Stimulated activated CD4-positive, alpha-beta T cell treated with anti-CD3 and anti-CD28 coated beads, Interleukin-15, amount 100 ng/mL, for 48 hours (primary cell): ENCODE measurements at regions not wholly inside any gene's neighbourhood (a gene's known extent, or its start where the extent isn't known, plus 50 kb on each side); places are given as distances from the start of the nearest gene placed in this dataset.

Source experiments
- DNase-seq, 2 donors: peaks; one replicate each; pipeline ENCODE4 v3.0.0-alpha.2; 2020; ENCODE audit warnings: low read depth in 2 of 2

- no peak for DNase-seq
These were observed 145.6 kb downstream of the ENGASE start for GRCh38 chr17:79220201-79220712.

- no peak for DNase-seq
These were observed 144.7 kb downstream of the ENGASE start for GRCh38 chr17:79219208-79219935.

DNA sequence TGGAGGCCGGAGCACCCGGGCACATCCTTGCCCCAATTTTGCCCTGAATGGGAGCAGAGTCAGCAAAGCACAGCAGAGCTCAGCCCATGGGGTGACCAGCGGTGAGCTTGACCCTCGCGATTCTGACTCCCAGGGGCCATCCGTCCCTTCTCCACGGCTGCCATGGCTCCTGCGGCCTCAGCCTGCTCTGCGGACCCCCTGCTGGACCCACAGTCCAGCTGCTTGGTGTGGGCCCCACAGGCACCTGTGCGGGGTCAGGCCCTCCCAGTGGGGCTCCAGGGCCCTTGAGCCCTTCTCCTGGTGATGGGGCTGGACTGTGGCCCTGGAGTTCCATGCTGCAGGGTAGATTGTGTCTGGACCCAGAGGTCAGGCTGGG lies 144.2 kb downstream of the ENGASE start:
- DNase-seq: no peak

- no peak for DNase-seq
These were observed 143.7 kb downstream of the ENGASE start for GRCh38 chr17:79218175-79218824.

DNA sequence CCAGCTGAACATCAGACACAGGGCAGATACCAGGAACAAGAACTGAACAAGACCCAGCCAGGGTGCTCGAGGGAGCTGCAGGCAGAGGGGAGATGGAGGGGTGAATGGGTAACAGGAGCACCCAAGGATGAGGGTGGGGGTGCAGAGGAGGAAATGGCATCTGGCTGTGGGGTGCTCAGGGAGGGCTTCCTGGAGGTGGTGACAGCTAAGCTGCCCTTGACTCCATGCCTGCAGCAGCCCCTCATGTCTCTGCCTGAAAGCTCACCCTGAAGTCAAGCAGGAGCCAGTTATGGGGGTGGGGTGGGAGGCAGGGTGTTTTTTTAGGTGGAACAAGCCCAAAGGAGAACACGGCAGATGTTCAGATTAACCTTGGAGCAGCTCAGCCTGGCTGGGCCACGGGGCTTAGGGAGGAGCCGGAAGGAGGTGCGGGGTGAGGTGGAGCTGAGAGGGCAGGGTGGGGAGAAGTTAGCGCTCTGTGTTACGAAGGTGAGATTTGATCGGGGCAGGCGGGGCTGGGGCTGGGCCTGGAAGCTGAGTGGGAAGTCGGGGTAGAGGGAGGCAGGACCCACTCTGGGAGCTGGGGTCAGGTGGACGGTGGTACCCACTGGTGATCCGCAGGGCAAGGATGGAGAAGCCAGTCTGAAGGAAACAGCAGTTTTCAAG lies 143.0 kb downstream of the ENGASE start:
- no peak for DNase-seq

DNA sequence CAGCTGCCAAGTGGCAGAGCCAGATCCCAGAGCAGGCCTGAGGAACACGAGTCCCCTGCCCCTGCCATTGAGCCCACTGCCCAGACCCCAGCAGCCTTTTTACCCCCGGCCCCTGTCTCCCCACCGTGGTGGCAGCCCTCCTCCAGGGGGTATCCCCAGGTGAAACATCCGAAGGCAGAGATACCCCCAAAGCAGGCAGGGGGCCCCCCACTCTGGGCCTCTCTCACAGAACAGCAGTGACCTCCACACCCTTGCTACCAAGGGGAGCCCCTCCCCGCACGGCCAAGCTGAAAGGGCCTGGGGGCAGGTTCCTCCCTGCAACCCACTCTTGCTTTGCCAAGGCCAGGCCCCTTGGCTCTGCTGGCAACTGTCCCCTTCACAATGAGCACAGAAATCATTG lies 142.2 kb downstream of the ENGASE start:
- DNase-seq: no peak

DNA sequence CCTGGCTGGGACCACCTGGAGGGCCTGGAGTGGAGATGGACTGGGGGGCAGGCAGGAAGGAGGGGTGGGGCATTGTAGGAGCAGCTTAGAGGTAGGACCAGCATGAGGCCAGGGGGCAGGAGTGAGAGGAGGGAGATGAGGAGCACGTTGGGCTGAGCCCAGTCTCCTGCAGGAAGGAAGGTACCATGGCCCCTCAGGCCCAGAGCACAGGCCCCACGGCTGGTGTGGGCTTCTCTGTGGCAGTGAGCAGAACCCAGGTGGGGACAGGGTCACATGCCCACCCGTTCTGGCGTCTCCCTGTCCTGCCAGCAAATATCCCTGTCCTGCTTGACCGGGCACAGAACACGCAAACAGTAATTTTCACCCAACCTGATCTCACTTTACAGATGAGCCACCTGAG lies 141.8 kb downstream of the ENGASE start:
- DNase-seq: no peak

DNA sequence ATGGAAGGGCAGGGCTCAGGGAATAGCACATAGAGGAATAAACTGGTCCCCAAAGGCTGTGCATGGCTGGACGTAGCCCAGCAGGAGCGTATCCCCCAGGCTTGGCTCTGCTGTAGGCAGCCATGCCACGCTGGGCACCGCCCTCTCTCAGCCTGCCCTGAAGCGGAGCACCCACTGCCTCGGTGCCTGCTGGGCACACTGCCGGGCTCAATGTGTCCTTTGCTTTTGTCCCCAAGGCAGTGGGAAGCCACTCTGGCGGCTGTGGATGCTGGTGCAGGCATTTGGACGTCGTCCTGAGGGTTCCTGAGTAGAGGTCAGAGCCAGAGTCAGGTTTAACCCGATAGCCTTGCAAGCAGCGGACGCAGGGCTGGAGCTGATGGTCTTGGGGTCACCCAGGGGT lies 141.0 kb downstream of the ENGASE start:
- no peak for DNase-seq

DNA sequence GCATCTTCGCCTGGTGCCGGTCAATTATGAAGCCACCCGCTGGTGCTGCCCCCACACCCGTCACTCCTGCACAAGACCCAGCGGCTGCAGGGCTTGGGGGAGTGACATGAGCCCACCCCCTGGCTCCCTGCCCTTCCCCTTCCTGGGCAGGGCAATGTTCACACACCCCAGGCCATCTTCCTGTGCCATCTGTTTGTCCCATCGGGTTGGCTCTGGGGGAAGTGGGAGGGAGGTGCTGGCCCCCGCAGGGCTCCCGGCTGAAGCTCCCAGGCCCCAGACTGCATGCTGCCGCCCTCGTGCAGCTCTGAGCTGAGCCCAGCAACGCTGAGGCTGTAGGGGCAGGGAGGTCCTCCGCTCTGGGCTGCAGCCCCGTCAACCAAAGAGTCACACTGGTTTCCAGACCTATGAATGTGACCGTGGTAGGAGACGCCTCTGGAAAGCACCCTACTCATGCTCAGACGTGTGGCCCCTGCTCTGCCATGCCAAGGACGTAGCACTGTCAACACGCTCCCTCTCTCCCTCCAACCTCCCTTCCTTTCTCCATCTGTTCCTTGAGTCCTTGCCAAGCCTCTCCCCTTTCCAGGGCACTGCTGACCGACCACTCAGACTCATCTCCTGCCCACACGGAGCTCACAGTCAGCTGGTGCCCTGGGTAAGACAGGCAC lies 140.4 kb downstream of the ENGASE start:
- DNase-seq: no peak

DNA sequence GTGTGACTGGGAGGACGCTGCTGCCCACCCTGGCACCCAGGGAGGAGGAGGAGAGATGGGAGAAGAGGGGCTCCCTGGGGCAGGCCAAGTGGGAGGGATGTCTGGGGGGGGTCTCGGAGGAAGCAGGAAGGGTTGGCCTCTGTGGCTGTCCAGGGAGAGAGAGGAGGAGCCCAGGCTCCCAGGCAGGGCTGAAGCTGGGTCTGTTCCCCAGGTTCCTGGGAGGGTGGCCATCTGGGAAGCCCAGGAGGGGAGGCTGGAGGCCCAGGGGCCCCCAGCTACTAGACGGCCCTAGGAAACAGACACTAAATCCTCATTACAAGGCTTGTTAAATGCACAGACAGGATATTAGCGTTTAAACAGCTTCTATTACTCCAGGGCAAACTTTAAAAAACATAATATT lies 139.8 kb downstream of the ENGASE start:
- no peak for DNase-seq

DNA sequence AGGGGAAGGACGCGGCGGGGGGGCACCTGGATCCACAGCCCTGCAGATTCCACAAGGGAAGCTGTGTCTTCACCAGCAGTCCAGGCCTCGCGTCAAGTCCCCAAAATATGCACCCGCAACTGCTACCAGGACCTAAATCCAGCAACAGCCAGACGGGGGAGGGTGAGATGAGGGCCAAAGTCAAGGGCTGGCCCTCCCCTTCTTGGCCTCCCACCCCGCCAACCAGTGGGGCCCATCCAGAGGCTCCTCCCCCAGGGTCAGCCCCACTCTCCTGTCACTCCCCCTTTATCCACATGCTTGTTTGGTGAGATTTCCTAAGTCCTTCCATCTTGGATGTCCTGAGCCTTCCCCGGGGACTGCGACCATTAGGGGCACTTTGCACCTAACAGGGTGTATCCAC lies 138.7 kb downstream of the ENGASE start:
- no peak for DNase-seq

DNA sequence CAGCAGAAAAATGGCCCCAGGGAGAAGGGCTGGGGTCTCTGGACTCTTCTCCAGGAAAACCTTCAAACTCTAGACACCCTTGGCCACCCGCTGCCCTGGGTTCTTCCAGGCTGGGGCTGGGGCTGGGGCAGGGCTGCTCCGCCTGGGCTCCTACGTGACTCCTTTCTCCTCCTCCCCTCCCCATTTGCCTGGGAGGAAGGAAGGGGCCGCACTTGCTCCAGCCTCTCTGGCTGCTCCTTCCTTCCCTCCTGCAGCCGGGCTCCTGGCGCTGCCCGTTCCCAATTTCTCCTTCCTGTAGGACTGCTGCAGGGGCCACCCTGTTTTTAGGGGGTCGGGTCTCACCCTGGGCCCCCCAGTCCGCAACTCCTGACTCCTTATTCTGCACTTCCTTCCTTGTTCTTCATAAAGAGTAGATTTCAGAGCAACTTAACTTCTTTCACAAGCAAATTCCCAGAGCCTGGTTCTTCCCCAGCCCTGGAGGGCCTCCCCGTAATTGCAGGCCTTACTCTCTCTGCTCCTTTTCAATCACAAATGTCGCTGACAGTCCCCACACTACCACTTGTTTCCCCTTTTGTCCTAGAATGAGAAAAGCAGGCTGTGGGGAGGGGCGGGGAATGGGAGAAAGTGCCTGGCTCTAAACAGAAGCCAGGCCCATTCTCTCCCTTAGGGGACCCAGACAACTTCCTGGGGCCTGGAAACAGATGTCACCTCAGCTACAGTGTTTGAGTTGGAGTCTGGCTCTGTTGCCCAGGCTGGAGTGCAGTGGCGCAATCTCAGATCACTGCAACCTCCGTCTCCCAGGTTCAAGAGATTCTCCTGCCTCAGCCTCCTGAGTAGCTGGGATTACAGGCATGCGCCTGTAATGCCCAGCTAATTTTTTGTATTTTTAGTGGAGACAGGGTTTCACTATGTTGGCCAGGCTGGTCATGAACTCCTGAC lies 137.8 kb downstream of the ENGASE start:
- DNase-seq: no peak

DNA sequence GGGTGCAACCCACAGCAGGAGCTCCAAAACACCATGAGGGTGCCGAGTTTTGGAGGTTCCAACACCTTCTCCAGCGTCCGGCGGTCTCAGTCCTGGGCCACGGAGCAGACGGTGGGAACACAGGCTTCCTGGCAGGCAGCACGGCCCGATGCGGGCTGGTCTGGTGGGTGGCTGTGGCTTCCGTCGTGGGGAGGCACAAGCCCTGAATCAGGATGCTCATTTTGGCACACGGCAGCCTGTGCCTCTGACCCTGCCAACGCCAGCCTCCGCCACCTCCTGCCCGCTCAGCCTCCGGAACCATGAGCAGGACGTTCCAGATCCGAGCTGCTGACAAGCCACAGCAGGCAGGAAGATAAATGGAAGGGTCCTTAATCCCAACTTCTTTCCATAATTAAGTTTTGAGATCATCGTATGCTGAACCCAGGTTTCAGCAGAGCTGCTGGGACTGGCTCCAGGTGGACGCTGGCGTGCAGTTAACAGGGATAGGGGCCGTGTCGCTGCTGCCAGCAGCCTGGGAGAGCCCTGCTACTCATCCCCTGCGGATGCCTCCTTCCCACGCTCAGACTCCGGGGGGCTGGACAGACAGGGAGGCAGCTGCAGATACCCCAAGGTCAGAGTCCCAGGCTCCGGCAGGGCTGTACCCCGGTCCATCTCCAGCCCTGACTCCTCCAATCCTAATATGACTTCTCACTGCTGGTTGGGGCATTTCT lies 136.6 kb downstream of the ENGASE start:
- DNase-seq: no peak

DNA sequence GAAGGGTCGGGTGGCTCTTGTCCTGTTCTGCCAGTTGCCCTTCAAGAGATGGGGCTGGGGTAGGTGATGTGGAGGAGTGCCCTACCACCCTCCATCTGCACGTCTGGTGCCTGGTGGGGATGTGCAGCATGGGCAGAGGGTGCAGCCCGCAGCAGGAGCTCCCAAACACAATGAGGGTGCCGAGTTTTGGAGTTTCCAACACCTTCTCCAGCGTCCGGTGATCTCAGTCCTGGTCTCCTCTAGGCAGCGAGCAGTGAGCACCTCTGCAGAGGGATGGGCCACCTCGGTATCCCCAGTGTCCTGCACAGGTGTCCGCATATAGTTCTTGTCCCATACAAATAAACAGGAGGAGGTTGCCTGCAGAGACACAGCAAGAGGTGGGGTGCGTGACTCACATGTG lies 136.0 kb downstream of the ENGASE start:
- no peak for DNase-seq

DNA sequence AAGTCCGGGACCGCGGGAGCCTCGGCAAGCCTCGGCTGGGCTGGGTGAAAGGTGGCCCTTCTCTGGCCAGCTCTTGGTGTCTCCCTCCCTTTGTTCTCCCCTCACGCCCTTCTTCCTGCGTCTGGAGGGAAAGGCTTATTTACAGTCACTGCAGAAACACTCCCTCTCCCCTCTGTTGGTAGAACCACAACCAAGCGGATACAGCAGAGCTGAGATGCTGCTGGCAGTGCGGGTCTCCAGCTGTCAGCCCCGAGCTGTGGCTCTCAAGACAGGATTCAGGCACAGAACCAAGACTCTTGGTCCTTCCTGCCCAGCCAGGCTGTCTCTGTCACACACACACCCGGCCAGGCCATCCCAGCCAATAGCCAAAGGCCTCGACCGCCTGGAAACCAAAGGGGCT lies 133.3 kb downstream of the ENGASE start:
- no peak for DNase-seq

- no peak for DNase-seq
These were observed 131.1 kb downstream of the ENGASE start for GRCh38 chr17:79205688-79206205.

- DNase-seq: no peak
These were observed 129.6 kb downstream of the ENGASE start for GRCh38 chr17:79204261-79204660.

DNA sequence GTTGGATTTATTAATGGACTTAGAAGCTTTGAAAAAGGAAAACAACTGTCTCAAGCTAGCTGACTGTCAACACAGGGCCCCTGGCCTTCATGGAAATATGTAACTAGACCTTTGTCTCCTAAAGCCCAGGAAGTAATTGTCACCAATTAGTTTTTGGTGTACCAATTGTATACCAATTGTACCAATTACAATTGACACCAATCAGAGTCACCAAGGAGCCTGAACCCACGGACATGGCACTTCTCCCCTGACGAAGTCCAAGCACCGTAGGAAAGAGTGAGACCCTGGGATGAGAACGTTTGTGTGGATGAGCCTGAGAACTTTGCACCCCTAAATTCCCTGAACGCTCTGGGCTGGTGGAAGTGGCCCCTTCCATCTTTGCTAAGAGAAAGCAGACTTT lies 129.0 kb downstream of the ENGASE start:
- no peak for DNase-seq

GRCh38 chr17:79203016-79203415 lies 128.4 kb downstream of the ENGASE start:
- no peak for DNase-seq

- DNase-seq: no peak
These were observed 127.9 kb downstream of the ENGASE start for GRCh38 chr17:79202480-79202879.
